ENCODE measurements at regions not wholly inside any gene's neighbourhood (a gene's known extent, or its start where the extent isn't known, plus 50 kb on each side); places are given as distances from the start of the nearest gene placed in this dataset.

GRCh38 chr4:77473509-77473908 is 132.1 kb upstream of the CXCL13 start:
- ATAC-seq: no peak
- ChIA-PET CTCF (interaction anchor here (1.0 kb wide), 1 partner anchor 26 kb away, joined by 3 read pairs; no protein-coding TSS in a partner anchor), POLR2A (no interaction called here)
- no peaks in the 10 kb centered on the region for H3K9me3 ChIP-seq (ENCODE audit: control insufficient read depth, insufficient read depth, low read depth, low read length)
- no peaks in the 10 kb centered on the region for H3K4me1 ChIP-seq (ENCODE audit: control insufficient read depth, insufficient read depth, low read length)
- no peak overlapping the region for H3K4me3 ChIP-seq (ENCODE audit: low read depth in 2 of 2, low read length in 2 of 2)
- H3K36me3 ChIP-seq (ENCODE audit: control insufficient read depth, insufficient read depth, low read length): no peaks in the 10 kb centered on the region
- no TSS peak for BruUV-seq (replicated peaks)
- intact Hi-C loops (cut with micrococcal nuclease; ENCODE audit: unreplicated experiment) (no loop called here), in situ Hi-C loops (cut with HindIII; ENCODE audit: low pct_unique_long_range_greater_than_20kb, low sequenced_read_pairs) (no loop called here)
- no peaks in the 10 kb centered on the region for H3K27me3 ChIP-seq (ENCODE audit: control insufficient read depth, insufficient read depth, low read length)
- H3K27ac ChIP-seq (ENCODE audit: low read length): no peak overlapping the region
- DNase-seq (ENCODE audit: low read depth, low spot score): peak; percentile 4
- TF ChIP-seq, protein P1, sequence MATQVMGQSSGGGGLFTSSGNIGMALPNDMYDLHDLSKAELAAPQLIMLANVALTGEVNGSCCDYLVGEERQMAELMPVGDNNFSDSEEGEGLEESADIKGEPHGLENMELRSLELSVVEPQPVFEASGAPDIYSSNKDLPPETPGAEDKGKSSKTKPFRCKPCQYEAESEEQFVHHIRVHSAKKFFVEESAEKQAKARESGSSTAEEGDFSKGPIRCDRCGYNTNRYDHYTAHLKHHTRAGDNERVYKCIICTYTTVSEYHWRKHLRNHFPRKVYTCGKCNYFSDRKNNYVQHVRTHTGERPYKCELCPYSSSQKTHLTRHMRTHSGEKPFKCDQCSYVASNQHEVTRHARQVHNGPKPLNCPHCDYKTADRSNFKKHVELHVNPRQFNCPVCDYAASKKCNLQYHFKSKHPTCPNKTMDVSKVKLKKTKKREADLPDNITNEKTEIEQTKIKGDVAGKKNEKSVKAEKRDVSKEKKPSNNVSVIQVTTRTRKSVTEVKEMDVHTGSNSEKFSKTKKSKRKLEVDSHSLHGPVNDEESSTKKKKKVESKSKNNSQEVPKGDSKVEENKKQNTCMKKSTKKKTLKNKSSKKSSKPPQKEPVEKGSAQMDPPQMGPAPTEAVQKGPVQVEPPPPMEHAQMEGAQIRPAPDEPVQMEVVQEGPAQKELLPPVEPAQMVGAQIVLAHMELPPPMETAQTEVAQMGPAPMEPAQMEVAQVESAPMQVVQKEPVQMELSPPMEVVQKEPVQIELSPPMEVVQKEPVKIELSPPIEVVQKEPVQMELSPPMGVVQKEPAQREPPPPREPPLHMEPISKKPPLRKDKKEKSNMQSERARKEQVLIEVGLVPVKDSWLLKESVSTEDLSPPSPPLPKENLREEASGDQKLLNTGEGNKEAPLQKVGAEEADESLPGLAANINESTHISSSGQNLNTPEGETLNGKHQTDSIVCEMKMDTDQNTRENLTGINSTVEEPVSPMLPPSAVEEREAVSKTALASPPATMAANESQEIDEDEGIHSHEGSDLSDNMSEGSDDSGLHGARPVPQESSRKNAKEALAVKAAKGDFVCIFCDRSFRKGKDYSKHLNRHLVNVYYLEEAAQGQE (IDR thresholded peaks at IDR 0.05; ENCODE audit: insufficient read depth in 1 of 2, low read depth in 2 of 2, low read length in 1 of 2): no peak
- TF ChIP-seq SIN3A (IDR thresholded peaks at IDR 0.05; ENCODE audit: borderline replicate concordance, insufficient read depth, low read depth, low read length) (no peak), TCF7L2 (IDR thresholded peaks at IDR 0.05; ENCODE audit: low read depth, low read length) (no peak), POLR2AphosphoS5 (IDR thresholded peaks at IDR 0.05; ENCODE audit: low read depth, low read length) (no peak)
- TF ChIP-seq, protein P2, sequence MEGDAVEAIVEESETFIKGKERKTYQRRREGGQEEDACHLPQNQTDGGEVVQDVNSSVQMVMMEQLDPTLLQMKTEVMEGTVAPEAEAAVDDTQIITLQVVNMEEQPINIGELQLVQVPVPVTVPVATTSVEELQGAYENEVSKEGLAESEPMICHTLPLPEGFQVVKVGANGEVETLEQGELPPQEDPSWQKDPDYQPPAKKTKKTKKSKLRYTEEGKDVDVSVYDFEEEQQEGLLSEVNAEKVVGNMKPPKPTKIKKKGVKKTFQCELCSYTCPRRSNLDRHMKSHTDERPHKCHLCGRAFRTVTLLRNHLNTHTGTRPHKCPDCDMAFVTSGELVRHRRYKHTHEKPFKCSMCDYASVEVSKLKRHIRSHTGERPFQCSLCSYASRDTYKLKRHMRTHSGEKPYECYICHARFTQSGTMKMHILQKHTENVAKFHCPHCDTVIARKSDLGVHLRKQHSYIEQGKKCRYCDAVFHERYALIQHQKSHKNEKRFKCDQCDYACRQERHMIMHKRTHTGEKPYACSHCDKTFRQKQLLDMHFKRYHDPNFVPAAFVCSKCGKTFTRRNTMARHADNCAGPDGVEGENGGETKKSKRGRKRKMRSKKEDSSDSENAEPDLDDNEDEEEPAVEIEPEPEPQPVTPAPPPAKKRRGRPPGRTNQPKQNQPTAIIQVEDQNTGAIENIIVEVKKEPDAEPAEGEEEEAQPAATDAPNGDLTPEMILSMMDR (IDR thresholded peaks at IDR 0.05): peak; percentile 58

GRCh38 chr4:77481856-77482255 is 123.8 kb upstream of the CXCL13 start:
- H3K4me1 ChIP-seq (ENCODE audit: control insufficient read depth, insufficient read depth, low read length): no peaks in the 10 kb centered on the region
- intact Hi-C loops (cut with micrococcal nuclease; ENCODE audit: unreplicated experiment) (no loop called here), in situ Hi-C loops (cut with HindIII; ENCODE audit: low pct_unique_long_range_greater_than_20kb, low sequenced_read_pairs) (no loop called here)
- TF ChIP-seq SIN3A (IDR thresholded peaks at IDR 0.05; ENCODE audit: borderline replicate concordance, insufficient read depth, low read depth, low read length) (no peak), POLR2AphosphoS5 (IDR thresholded peaks at IDR 0.05; ENCODE audit: low read depth, low read length) (no peak), TCF7L2 (IDR thresholded peaks at IDR 0.05; ENCODE audit: low read depth, low read length) (no peak)
- TF ChIP-seq, protein P1 (IDR thresholded peaks at IDR 0.05; ENCODE audit: insufficient read depth in 1 of 2, low read depth in 2 of 2, low read length in 1 of 2): no peak
- TF ChIP-seq, protein P2 (IDR thresholded peaks at IDR 0.05): no peak
- ChIA-PET POLR2A (no interaction called here), CTCF (no interaction called here)
- no peaks in the 10 kb centered on the region for H3K36me3 ChIP-seq (ENCODE audit: control insufficient read depth, insufficient read depth, low read length)
- H3K9me3 ChIP-seq (ENCODE audit: control insufficient read depth, insufficient read depth, low read depth, low read length): no peaks in the 10 kb centered on the region
- H3K27me3 ChIP-seq (ENCODE audit: control insufficient read depth, insufficient read depth, low read length): no peaks in the 10 kb centered on the region
- H3K4me3 ChIP-seq (ENCODE audit: low read depth in 2 of 2, low read length in 2 of 2): no peak overlapping the region
- no peak overlapping the region for H3K27ac ChIP-seq (ENCODE audit: low read length)
- no peak for ATAC-seq
- no peak for DNase-seq (ENCODE audit: low read depth, low spot score)
- BruUV-seq (replicated peaks): no TSS peak

All from Panc1 (cell line).